ENCODE measurements at regions not wholly inside any gene's neighbourhood (a gene's known extent, or its start where the extent isn't known, plus 50 kb on each side); places are given as distances from the start of the nearest gene placed in this dataset.

GRCh38 chr13:48839171-48839570, 136.5 kb upstream of the FNDC3A start:
- TF ChIP-seq GATAD2A (CRISPR knock-in tag; IDR thresholded peaks at IDR 0.05) (no peak), MYC (CRISPR knock-in tag; IDR thresholded peaks at IDR 0.05; ENCODE audit: borderline replicate concordance) (no peak), CTCF (CRISPR knock-in tag; IDR thresholded peaks at IDR 0.05) (no peak), EZH2 (conservative IDR thresholded peaks at IDR 0.05; ENCODE audit: low read depth, low read length) (no peak), POLR2A (IDR thresholded peaks at IDR 0.05; ENCODE audit: insufficient read depth in 1 of 2, low read depth in 2 of 2, low read length in 2 of 2) (no peak), WIZ (CRISPR knock-in tag; IDR thresholded peaks at IDR 0.05) (no peak), ZNF124 (CRISPR knock-in tag; IDR thresholded peaks at IDR 0.05) (no peak), USF2 (IDR thresholded peaks at IDR 0.05; ENCODE audit: low read depth, low read length) (no peak), USF2 (CRISPR knock-in tag; IDR thresholded peaks at IDR 0.05; ENCODE audit: borderline replicate concordance) (no peak), DPF2 (CRISPR knock-in tag; IDR thresholded peaks at IDR 0.05; ENCODE audit: borderline replicate concordance, low read depth) (no peak), SP4 (CRISPR knock-in tag; IDR thresholded peaks at IDR 0.05) (no peak)

Measured in HepG2 (cell line).